GM23338 (cell line): ENCODE measurements at regions not wholly inside any gene's neighbourhood (a gene's known extent, or its start where the extent isn't known, plus 50 kb on each side); places are given as distances from the start of the nearest gene placed in this dataset.

Experiments used
- ATAC-seq: fragments of 200-7000 bp; cut with Tn5 transposase; 3 replicates; pipeline ENCODE4 v1.9.1; 2020
- DNase-seq: peaks from one replicate; pipeline ENCODE4 v3.0.0-alpha.2; 2015; ENCODE audit warnings: low spot score
- H2AFZ ChIP-seq: fragments of 200-600 bp; sonication (generic); 2 replicates; pipeline ENCODE4 v1.8.0; 2016; ENCODE audit warnings: antibody characterized with exemption, mild to moderate bottlenecking, moderate library complexity
- H3F3A ChIP-seq: fragments of 200-600 bp; sonication (generic); replicated peaks from 2 replicates; pipeline ENCODE4 v1.8.0; 2017; ENCODE audit warnings: antibody characterized with exemption, mixed run types, low read depth
- H3K27ac ChIP-seq: fragments of 200-600 bp; sonication (generic); 2 replicates; pipeline ENCODE4 v1.6.1; 2016; ENCODE audit warnings: low read depth
- H3K27me3 ChIP-seq: fragments of 200-600 bp; sonication (generic); 2 replicates; pipeline ENCODE4 v1.8.0; 2016; ENCODE audit warnings: mild to moderate bottlenecking, mixed run types, moderate library complexity; ENCODE audit not compliant: insufficient read depth
- H3K36me3 ChIP-seq: fragments of 200-600 bp; sonication (generic); 2 replicates; pipeline ENCODE4 v1.8.0; 2016; ENCODE audit warnings: mild to moderate bottlenecking; ENCODE audit not compliant: insufficient read depth
- H3K4me1 ChIP-seq: fragments of 200-600 bp; sonication (generic); 2 replicates; pipeline ENCODE4 v1.8.0; 2016; ENCODE audit warnings: mild to moderate bottlenecking, moderate library complexity; ENCODE audit not compliant: insufficient read depth
- H3K4me2 ChIP-seq: fragments of 200-600 bp; sonication (generic); 2 replicates; pipeline ENCODE4 v1.7.1; 2017; ENCODE audit warnings: mixed run types
- H3K4me3 ChIP-seq: fragments of 200-600 bp; sonication (generic); 2 replicates; pipeline ENCODE4 v1.6.1; 2016; ENCODE audit warnings: mixed run types
- H3K79me2 ChIP-seq: fragments of 200-600 bp; sonication (generic); replicated peaks from 2 replicates; pipeline ENCODE4 v1.8.0; 2017; ENCODE audit warnings: mild to moderate bottlenecking; ENCODE audit not compliant: insufficient read depth
- H3K9me2 ChIP-seq: fragments of 200-600 bp; sonication (generic); 2 replicates; pipeline ENCODE4 v1.8.0; 2017; ENCODE audit not compliant: insufficient read depth
- H4K20me1 ChIP-seq: fragments of 200-600 bp; sonication (generic); replicated peaks from 2 replicates; pipeline ENCODE4 v1.8.0; 2017; ENCODE audit warnings: mild to moderate bottlenecking; ENCODE audit not compliant: insufficient read depth
- H3K27ac Mint-ChIP-seq: 2 replicates; pipeline ENCODE4 v1.8.0; 2020; ENCODE audit warnings: inconsistent platforms, mild to moderate bottlenecking, moderate library complexity, mixed read lengths
- H3K27me3 Mint-ChIP-seq: 3 replicates; pipeline ENCODE4 v1.8.0; 2022; ENCODE audit warnings: low read depth, mild to moderate bottlenecking, moderate library complexity, mixed read lengths, inconsistent platforms; ENCODE audit not compliant: insufficient read depth, poor library complexity
- H3K36me3 Mint-ChIP-seq: 3 replicates; pipeline ENCODE4 v1.8.0; 2021; ENCODE audit warnings: low read depth, mild to moderate bottlenecking, inconsistent platforms, moderate library complexity, mixed read lengths
- H3K4me1 Mint-ChIP-seq: 3 replicates; pipeline ENCODE4 v1.8.0; 2020; ENCODE audit warnings: mild to moderate bottlenecking, inconsistent platforms, mixed read lengths
- H3K4me3 Mint-ChIP-seq: 3 replicates; pipeline ENCODE4 v1.8.0; 2021; ENCODE audit warnings: moderate library complexity, mild to moderate bottlenecking, inconsistent platforms, mixed read lengths
- H3K9me3 Mint-ChIP-seq: 3 replicates; pipeline ENCODE4 v1.8.0; 2020; ENCODE audit warnings: moderate library complexity, mild to moderate bottlenecking, inconsistent platforms, mixed read lengths
- CREB1 ChIP-seq: fragments of 250-450 bp; sonication (Bioruptor Pico); IDR thresholded peaks from 2 replicates; pipeline ENCODE4 v1.5.0; 2020; ENCODE audit warnings: low read depth, mild to moderate bottlenecking, moderate library complexity
- CTCF ChIP-seq, 2 experiments: fragments of 200-600 bp in 1 of 2; sonication (generic) in 1 of 2; conservative IDR thresholded peaks; 2 replicates each; pipeline versions ENCODE4 v1.5.1 to v1.6.1; 2016 to 2017; ENCODE audit warnings: antibody characterized with exemption in 2 of 2, low read depth in 2 of 2, mild to moderate bottlenecking in 2 of 2, moderate library complexity in 1 of 2
- JUNB ChIP-seq: IDR thresholded peaks from one replicate; pipeline ENCODE4 v1.6.1; 2016; ENCODE audit warnings: antibody characterized with exemption; ENCODE audit not compliant: unreplicated experiment
- NANOG ChIP-seq: IDR thresholded peaks from 2 replicates; pipeline ENCODE4 v1.6.1; 2016; ENCODE audit warnings: antibody characterized with exemption, borderline replicate concordance
- POLR2AphosphoS5 ChIP-seq: IDR thresholded peaks from 2 replicates; pipeline ENCODE4 v1.6.1; 2016; ENCODE audit warnings: antibody characterized with exemption, low read depth
- ZNF114 ChIP-seq: fragments of 250-450 bp; sonication (Bioruptor Pico); IDR thresholded peaks from 2 replicates; pipeline ENCODE4 v1.5.0; 2020; ENCODE audit warnings: mild to moderate bottlenecking, moderate library complexity

- ATAC-seq (no peak), DNase-seq (no peak)
Measured at GRCh38 chr1:193472430-193472829, 286.0 kb upstream of the B3GALT2 start.

GRCh38 chr1:193471981-193472380 is 285.6 kb upstream of the B3GALT2 start:
- Mint-ChIP-seq H3K27ac (no peak overlapping the region), H3K4me1 (peaks cover 5% of the 10 kb centered on the region; the same call in 2 of the 3 replicates), H3K9me3 (no peaks in the 10 kb centered on the region; the same call in 1 of the 3 replicates), H3K36me3 (no peaks in the 10 kb centered on the region), H3K4me3 (no peak overlapping the region), H3K27me3 (peaks cover 3% of the 10 kb centered on the region)
- no peaks in the 10 kb centered on the region for H3K79me2 ChIP-seq
- H4K20me1 ChIP-seq: no peaks in the 10 kb centered on the region
- H3F3A ChIP-seq: no peaks in the 10 kb centered on the region
- no peak for ATAC-seq
- no peaks in the 10 kb centered on the region for H3K4me1 ChIP-seq
- H3K9me2 ChIP-seq: 0 out of 2 replicates have a peak, but pooled peaks cover 5% of the 10 kb centered on the region
- no peaks in the 10 kb centered on the region for H3K36me3 ChIP-seq
- H3K4me3 ChIP-seq: no peak overlapping the region
- TF ChIP-seq POLR2AphosphoS5 (no peak), CREB1 (no peak), CTCF (conservative IDR thresholded peaks at IDR 0.05; ENCODE audit: low read depth in 2 of 2) (no peak), NANOG (no peak)
- no peak overlapping the region for H3K27ac ChIP-seq
- H3K4me2 ChIP-seq: no peak overlapping the region
- no peaks in the 10 kb centered on the region for H3K27me3 ChIP-seq
- no peak for DNase-seq
- H2AFZ ChIP-seq: no peak overlapping the region

More at GRCh38 chr1:193472430-193472829, 286.0 kb upstream of the B3GALT2 start:
- H3K4me1 Mint-ChIP-seq: peaks cover 5% of the 10 kb centered on the region; the same call in 2 of the 3 replicates
- Histone ChIP-seq H3F3A (no peaks in the 10 kb centered on the region), H3K27me3 (no peaks in the 10 kb centered on the region), H4K20me1 (no peaks in the 10 kb centered on the region), H3K79me2 (no peaks in the 10 kb centered on the region), H3K9me2 (0 out of 2 replicates have a peak, but pooled peaks cover 5% of the 10 kb centered on the region), H3K36me3 (no peaks in the 10 kb centered on the region), H2AFZ (no peak overlapping the region), H3K4me1 (no peaks in the 10 kb centered on the region), H3K4me2 (no peak overlapping the region), H3K4me3 (no peak overlapping the region), H3K27ac (no peak overlapping the region)
- H3K27ac Mint-ChIP-seq: no peak overlapping the region
- no peak overlapping the region for H3K4me3 Mint-ChIP-seq
- no peaks in the 10 kb centered on the region for H3K36me3 Mint-ChIP-seq
- no peak for TF ChIP-seq JUNB
- TF ChIP-seq ZNF114 (CRISPR knock-in tag): no peak
- peaks cover 3% of the 10 kb centered on the region for H3K27me3 Mint-ChIP-seq
- H3K9me3 Mint-ChIP-seq: no peaks in the 10 kb centered on the region; the same call in 1 of the 3 replicates

- no peak for TF ChIP-seq ZNF114 (CRISPR knock-in tag)
- Histone ChIP-seq H3K36me3 (no peaks in the 10 kb centered on the region), H3K9me2 (0 out of 2 replicates have a peak, but pooled peaks cover 2% of the 10 kb centered on the region), H3K79me2 (no peaks in the 10 kb centered on the region), H3K27ac (no peak overlapping the region), H3F3A (no peaks in the 10 kb centered on the region), H3K4me2 (0 out of 2 replicates have a peak overlapping the region, but pooled peaks have one; percentile 6), H2AFZ (no peak overlapping the region), H3K27me3 (no peaks in the 10 kb centered on the region), H3K4me3 (no peak overlapping the region), H3K4me1 (peaks cover 22% of the 10 kb centered on the region), H4K20me1 (no peaks in the 10 kb centered on the region)
- H3K36me3 Mint-ChIP-seq: no peaks in the 10 kb centered on the region
- peak overlapping the region; percentile 52; the same call in 1 of the 2 replicates for H3K27ac Mint-ChIP-seq
- H3K4me3 Mint-ChIP-seq: no peak overlapping the region
- ATAC-seq (no peak), DNase-seq (no peak)
- H3K27me3 Mint-ChIP-seq: no peaks in the 10 kb centered on the region
- peaks cover 24% of the 10 kb centered on the region; the same call in 2 of the 3 replicates for H3K4me1 Mint-ChIP-seq
- H3K9me3 Mint-ChIP-seq: no peaks in the 10 kb centered on the region
Measured at GRCh38 chr1:193463326-193463932, 277.0 kb upstream of the B3GALT2 start.
